NCI-H510A (cell line): ENCODE measurements at regions not wholly inside any gene's neighbourhood (a gene's known extent, or its start where the extent isn't known, plus 50 kb on each side); places are given as distances from the start of the nearest gene placed in this dataset.

Source experiments
- DNase-seq: peaks from one replicate; lab custom pipeline; 2025; lab: John Stamatoyannopoulos, UW

GRCh38 chr2:139293992-139294548 is 513.9 kb upstream of the NXPH2 start:
- DNase-seq = no peak

GRCh38 chr2:139281124-139281523 is 500.9 kb upstream of the NXPH2 start:
- DNase-seq = no peak

- no peak for DNase-seq
Measured at GRCh38 chr2:139271879-139272278, 491.7 kb upstream of the NXPH2 start.

GRCh38 chr2:139271149-139271548 is 491.0 kb upstream of the NXPH2 start:
- no peak for DNase-seq

- DNase-seq = no peak
Measured at GRCh38 chr2:139260052-139260430, 479.9 kb upstream of the NXPH2 start.

- DNase-seq = no peak
Measured at GRCh38 chr2:139259422-139260051, 479.3 kb upstream of the NXPH2 start.

- DNase-seq = no peak
Measured at GRCh38 chr2:139241286-139241685, 461.1 kb upstream of the NXPH2 start.

- no peak for DNase-seq
Measured at GRCh38 chr2:139237023-139237422, 456.8 kb upstream of the NXPH2 start.

- no peak for DNase-seq
Measured at GRCh38 chr2:139230881-139231280, 450.7 kb upstream of the NXPH2 start.

- DNase-seq = no peak
Measured at GRCh38 chr2:139228276-139228675, 448.1 kb upstream of the NXPH2 start.

GRCh38 chr2:139225961-139226360 is 445.8 kb upstream of the NXPH2 start:
- DNase-seq = no peak

GRCh38 chr2:139218181-139218580 is 438.0 kb upstream of the NXPH2 start:
- no peak for DNase-seq

- DNase-seq = peak; percentile 63
Measured at GRCh38 chr2:139217641-139218040, 437.5 kb upstream of the NXPH2 start.

- no peak for DNase-seq
Measured at GRCh38 chr2:139216435-139216834, 436.2 kb upstream of the NXPH2 start.

- DNase-seq = no peak
Measured at GRCh38 chr2:139214801-139215200, 434.6 kb upstream of the NXPH2 start.

- DNase-seq = no peak
Measured at GRCh38 chr2:139209586-139209985, 429.4 kb upstream of the NXPH2 start.

- DNase-seq = no peak
Measured at GRCh38 chr2:139201516-139201915, 421.3 kb upstream of the NXPH2 start.

- DNase-seq = no peak
Measured at GRCh38 chr2:139196754-139197153, 416.6 kb upstream of the NXPH2 start.

- DNase-seq = no peak
Measured at GRCh38 chr2:139194546-139194945, 414.4 kb upstream of the NXPH2 start.

GRCh38 chr2:139177041-139177440 is 396.9 kb upstream of the NXPH2 start:
- no peak for DNase-seq

- no peak for DNase-seq
Measured at GRCh38 chr2:139175510-139175909, 395.3 kb upstream of the NXPH2 start.

- no peak for DNase-seq
Measured at GRCh38 chr2:139170406-139170805, 390.2 kb upstream of the NXPH2 start.

- no peak for DNase-seq
Measured at GRCh38 chr2:139165601-139166000, 385.4 kb upstream of the NXPH2 start.

GRCh38 chr2:139165041-139165440 is 384.9 kb upstream of the NXPH2 start:
- no peak for DNase-seq
